ENCODE measurements at regions not wholly inside any gene's neighbourhood (a gene's known extent, or its start where the extent isn't known, plus 50 kb on each side); places are given as distances from the start of the nearest gene placed in this dataset.

DNA sequence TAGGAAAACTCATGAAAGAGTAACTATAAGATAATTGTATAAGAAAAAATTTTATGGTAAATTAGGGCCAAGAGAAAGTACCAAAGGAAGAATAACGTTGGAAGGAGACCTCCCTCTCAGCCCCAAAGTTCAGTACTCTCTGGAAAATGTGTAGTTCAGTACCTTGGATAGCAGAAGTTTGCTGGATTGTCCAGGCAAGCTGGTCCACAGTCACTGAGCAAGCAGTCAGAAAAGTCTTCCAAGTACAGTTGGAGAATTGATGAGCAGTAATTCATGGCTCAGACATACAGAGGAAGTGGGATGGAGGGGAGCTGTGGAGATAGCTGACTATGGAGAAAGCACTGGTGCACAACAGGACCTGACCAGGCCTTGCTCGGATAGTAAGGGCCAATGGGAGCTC lies 598.2 kb upstream of the NDST4 start:
- TF ChIP-seq, protein P1, sequence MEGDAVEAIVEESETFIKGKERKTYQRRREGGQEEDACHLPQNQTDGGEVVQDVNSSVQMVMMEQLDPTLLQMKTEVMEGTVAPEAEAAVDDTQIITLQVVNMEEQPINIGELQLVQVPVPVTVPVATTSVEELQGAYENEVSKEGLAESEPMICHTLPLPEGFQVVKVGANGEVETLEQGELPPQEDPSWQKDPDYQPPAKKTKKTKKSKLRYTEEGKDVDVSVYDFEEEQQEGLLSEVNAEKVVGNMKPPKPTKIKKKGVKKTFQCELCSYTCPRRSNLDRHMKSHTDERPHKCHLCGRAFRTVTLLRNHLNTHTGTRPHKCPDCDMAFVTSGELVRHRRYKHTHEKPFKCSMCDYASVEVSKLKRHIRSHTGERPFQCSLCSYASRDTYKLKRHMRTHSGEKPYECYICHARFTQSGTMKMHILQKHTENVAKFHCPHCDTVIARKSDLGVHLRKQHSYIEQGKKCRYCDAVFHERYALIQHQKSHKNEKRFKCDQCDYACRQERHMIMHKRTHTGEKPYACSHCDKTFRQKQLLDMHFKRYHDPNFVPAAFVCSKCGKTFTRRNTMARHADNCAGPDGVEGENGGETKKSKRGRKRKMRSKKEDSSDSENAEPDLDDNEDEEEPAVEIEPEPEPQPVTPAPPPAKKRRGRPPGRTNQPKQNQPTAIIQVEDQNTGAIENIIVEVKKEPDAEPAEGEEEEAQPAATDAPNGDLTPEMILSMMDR (IDR thresholded peaks at IDR 0.05): no peak
- no peak for TF ChIP-seq POLR2A (IDR thresholded peaks at IDR 0.05)
